Right lobe of liver (tissue), 4 donors: ENCODE measurements at regions not wholly inside any gene's neighbourhood (a gene's known extent, or its start where the extent isn't known, plus 50 kb on each side); places are given as distances from the start of the nearest gene placed in this dataset.

Experiments
- POLR2A ChIP-seq: fragments of 450-650 bp; IDR thresholded peaks from one replicate; pipeline ENCODE4 v1.6.1; 2017; ENCODE audit warnings: antibody characterized with exemption, mild to moderate bottlenecking
- TF ChIP-seq, protein P1 (sequence below), 4 donors: fragments of 200-600 bp in 3 of 4; fragments of 450-650 bp in 1 of 4; IDR thresholded peaks; one replicate each; pipeline versions ENCODE4 v1.5.1 to v1.8.0; 2016 to 2022; ENCODE audit warnings: antibody characterized with exemption in 4 of 4, mild to moderate bottlenecking in 2 of 4
- donor health status: DM: no; HTN: no; CAD: no.
- donor health status: DM: no; HTN: no; CAD: no.
- donor health status: DM: no; HTN: yes; CAD: no.

GRCh38 chr13:62084728-62085127 is 669.1 kb upstream of the PCDH20 start:
- TF ChIP-seq, protein P1, sequence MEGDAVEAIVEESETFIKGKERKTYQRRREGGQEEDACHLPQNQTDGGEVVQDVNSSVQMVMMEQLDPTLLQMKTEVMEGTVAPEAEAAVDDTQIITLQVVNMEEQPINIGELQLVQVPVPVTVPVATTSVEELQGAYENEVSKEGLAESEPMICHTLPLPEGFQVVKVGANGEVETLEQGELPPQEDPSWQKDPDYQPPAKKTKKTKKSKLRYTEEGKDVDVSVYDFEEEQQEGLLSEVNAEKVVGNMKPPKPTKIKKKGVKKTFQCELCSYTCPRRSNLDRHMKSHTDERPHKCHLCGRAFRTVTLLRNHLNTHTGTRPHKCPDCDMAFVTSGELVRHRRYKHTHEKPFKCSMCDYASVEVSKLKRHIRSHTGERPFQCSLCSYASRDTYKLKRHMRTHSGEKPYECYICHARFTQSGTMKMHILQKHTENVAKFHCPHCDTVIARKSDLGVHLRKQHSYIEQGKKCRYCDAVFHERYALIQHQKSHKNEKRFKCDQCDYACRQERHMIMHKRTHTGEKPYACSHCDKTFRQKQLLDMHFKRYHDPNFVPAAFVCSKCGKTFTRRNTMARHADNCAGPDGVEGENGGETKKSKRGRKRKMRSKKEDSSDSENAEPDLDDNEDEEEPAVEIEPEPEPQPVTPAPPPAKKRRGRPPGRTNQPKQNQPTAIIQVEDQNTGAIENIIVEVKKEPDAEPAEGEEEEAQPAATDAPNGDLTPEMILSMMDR (IDR thresholded peaks at IDR 0.05), result no peak
- TF ChIP-seq POLR2A, result no peak
